ENCODE measurements at regions not wholly inside any gene's neighbourhood (a gene's known extent, or its start where the extent isn't known, plus 50 kb on each side); places are given as distances from the start of the nearest gene placed in this dataset.

DNA sequence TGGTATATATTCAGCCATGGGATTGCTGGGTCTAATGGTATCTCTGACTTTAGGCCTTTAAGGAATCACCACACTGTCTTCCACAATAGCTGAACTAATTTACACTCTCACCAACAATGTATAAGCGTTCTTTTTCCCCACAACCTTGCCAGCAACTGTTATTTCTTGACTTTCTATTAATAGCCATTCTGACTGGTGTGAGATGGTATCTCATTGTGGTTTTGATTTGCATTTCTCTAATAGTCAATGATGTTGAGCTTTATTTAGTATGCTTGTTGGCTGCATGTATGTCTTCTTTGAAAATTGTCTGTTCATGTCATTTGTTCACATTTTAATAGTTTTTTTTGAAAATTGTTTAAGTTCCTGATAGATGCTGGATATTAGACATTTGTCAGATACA lies 235.2 kb downstream of the HEPH start:
- Histone ChIP-seq H4K8ac (replicated peaks; ENCODE audit: insufficient read length, low read depth, low read length) (no peak overlapping the region), H3K18ac (ENCODE audit: insufficient read length, low read depth, low read length) (no peak overlapping the region), H3K4ac (ENCODE audit: low read depth, low read length) (no peak overlapping the region), H3K56ac (ENCODE audit: insufficient read length, low read depth, low read length) (no peak overlapping the region), H2BK120ac (ENCODE audit: low read depth, low read length, poor library complexity, severe bottlenecking) (no peak overlapping the region), H3K4me2 (ENCODE audit: insufficient read depth, insufficient read length, low read length) (no peak overlapping the region), H4K5ac (ENCODE audit: insufficient read length, low read depth, low read length) (no peak overlapping the region), H2BK15ac (ENCODE audit: low read depth, low read length) (no peak overlapping the region), H3K9me3 (ENCODE audit: control insufficient read depth, low read depth, low read length) (peaks cover 47% of the 10 kb centered on the region), H2AK5ac (ENCODE audit: insufficient read length, low read length) (no peak overlapping the region), H3K23me2 (ENCODE audit: insufficient read length, low read depth, low read length, poor library complexity, severe bottlenecking) (no peaks in the 10 kb centered on the region), H3K27ac (ENCODE audit: insufficient read length, low read depth, low read length) (no peak overlapping the region), H4K91ac (ENCODE audit: insufficient read length, low read depth, low read length) (no peak overlapping the region), H2AFZ (ENCODE audit: low read length) (no peak overlapping the region), H4K20me1 (ENCODE audit: control insufficient read depth, insufficient read depth, insufficient read length) (no peaks in the 10 kb centered on the region), H2BK5ac (ENCODE audit: insufficient read length, low read length) (no peak overlapping the region), H3K4me1 (ENCODE audit: insufficient read depth, low read length) (no peaks in the 10 kb centered on the region), H2BK20ac (ENCODE audit: low read depth, low read length, poor library complexity, severe bottlenecking) (no peak overlapping the region), H3T11ph (ENCODE audit: low read length) (no peak overlapping the region), H3K23ac (ENCODE audit: insufficient read length, low read depth, low read length) (no peak overlapping the region), H3K79me1 (ENCODE audit: insufficient read depth, low read depth, low read length, poor library complexity, severe bottlenecking) (no peaks in the 10 kb centered on the region), H3K79me2 (ENCODE audit: insufficient read depth, low read length) (no peaks in the 10 kb centered on the region), H3K9ac (ENCODE audit: extremely low read depth, insufficient read length, low read length) (no peak overlapping the region), H3K27me3 (ENCODE audit: insufficient read depth, low read length) (no peaks in the 10 kb centered on the region), H2BK12ac (ENCODE audit: insufficient read length, low read depth, low read length) (no peak overlapping the region), H3K14ac (ENCODE audit: insufficient read depth, low read length) (no peak overlapping the region)
- no CpG with 5 or more reads among the region's 1 CpG for WGBS (ENCODE audit: extremely low coverage, insufficient read length, low lambda C conversion rate)
- Mint-ChIP-seq H3K27me3 (ENCODE audit: low read depth) (no peaks in the 10 kb centered on the region; the same call in 1 of the 2 replicates), H3K9me3 (peaks cover 86 to 90% of the 10 kb centered on the region in 2 experiments), H3K27ac (no peak overlapping the region), H3K4me3 (no peak overlapping the region), H3K36me3 (ENCODE audit: insufficient read depth in 1 of 3, low read depth in 3 of 3) (peaks cover 4 to 22% (median 11%) of the 10 kb centered on the region in 3 experiments; a peak in 6 of 7 replicates), H3K4me1 (no peaks in the 10 kb centered on the region)
- TF ChIP-seq, protein P1, sequence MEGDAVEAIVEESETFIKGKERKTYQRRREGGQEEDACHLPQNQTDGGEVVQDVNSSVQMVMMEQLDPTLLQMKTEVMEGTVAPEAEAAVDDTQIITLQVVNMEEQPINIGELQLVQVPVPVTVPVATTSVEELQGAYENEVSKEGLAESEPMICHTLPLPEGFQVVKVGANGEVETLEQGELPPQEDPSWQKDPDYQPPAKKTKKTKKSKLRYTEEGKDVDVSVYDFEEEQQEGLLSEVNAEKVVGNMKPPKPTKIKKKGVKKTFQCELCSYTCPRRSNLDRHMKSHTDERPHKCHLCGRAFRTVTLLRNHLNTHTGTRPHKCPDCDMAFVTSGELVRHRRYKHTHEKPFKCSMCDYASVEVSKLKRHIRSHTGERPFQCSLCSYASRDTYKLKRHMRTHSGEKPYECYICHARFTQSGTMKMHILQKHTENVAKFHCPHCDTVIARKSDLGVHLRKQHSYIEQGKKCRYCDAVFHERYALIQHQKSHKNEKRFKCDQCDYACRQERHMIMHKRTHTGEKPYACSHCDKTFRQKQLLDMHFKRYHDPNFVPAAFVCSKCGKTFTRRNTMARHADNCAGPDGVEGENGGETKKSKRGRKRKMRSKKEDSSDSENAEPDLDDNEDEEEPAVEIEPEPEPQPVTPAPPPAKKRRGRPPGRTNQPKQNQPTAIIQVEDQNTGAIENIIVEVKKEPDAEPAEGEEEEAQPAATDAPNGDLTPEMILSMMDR (conservative IDR thresholded peaks at IDR 0.05): no peak
- DNase-seq: no peak
